Hepatocyte (in vitro differentiated cells): ENCODE measurements at regions not wholly inside any gene's neighbourhood (a gene's known extent, or its start where the extent isn't known, plus 50 kb on each side); places are given as distances from the start of the nearest gene placed in this dataset.

Source experiments
- EZH2 ChIP-seq: fragments of 200-600 bp; sonication (generic); IDR thresholded peaks from 2 replicates; pipeline ENCODE4 v1.6.1; 2016; ENCODE audit warnings: antibody characterized with exemption, mild to moderate bottlenecking, borderline replicate concordance
- EZH2phosphoT487 ChIP-seq: fragments of 200-600 bp; sonication (generic); IDR thresholded peaks from one replicate; pipeline ENCODE4 v1.6.1; 2018; ENCODE audit warnings: antibody characterized with exemption, mild to moderate bottlenecking, low read depth, moderate library complexity; ENCODE audit not compliant: unreplicated experiment, severe bottlenecking
- TF ChIP-seq, protein P1 (sequence below): fragments of 200-600 bp; sonication (generic); IDR thresholded peaks from 2 replicates; pipeline ENCODE4 v1.5.1; 2016; ENCODE audit warnings: antibody characterized with exemption, mild to moderate bottlenecking; ENCODE audit not compliant: poor library complexity

DNA sequence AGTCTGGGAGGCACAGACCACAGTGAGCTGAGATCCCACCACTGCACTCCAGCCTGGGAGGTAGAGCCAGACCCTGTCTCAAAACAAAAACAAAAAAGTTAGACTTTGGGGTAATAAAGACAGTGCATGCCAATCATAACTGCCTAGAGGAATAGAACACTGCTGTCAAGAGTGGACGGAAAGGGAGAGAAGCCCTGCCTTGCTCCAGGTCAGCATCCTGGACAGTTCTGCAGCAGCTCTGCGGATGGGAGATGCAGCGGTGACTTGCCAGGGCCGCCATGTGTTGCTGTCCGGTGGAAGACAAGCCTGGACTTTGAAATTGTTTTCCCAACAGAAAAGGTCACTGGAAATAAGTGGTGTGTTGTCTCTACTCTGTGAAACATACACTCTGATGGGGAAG is 618.2 kb downstream of the TBC1D22A start:
- TF ChIP-seq, protein P1, sequence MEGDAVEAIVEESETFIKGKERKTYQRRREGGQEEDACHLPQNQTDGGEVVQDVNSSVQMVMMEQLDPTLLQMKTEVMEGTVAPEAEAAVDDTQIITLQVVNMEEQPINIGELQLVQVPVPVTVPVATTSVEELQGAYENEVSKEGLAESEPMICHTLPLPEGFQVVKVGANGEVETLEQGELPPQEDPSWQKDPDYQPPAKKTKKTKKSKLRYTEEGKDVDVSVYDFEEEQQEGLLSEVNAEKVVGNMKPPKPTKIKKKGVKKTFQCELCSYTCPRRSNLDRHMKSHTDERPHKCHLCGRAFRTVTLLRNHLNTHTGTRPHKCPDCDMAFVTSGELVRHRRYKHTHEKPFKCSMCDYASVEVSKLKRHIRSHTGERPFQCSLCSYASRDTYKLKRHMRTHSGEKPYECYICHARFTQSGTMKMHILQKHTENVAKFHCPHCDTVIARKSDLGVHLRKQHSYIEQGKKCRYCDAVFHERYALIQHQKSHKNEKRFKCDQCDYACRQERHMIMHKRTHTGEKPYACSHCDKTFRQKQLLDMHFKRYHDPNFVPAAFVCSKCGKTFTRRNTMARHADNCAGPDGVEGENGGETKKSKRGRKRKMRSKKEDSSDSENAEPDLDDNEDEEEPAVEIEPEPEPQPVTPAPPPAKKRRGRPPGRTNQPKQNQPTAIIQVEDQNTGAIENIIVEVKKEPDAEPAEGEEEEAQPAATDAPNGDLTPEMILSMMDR: no peak
- no peak for TF ChIP-seq EZH2
- no peak for TF ChIP-seq EZH2phosphoT487
